ENCODE measurements at regions not wholly inside any gene's neighbourhood (a gene's known extent, or its start where the extent isn't known, plus 50 kb on each side); places are given as distances from the start of the nearest gene placed in this dataset.

DNA sequence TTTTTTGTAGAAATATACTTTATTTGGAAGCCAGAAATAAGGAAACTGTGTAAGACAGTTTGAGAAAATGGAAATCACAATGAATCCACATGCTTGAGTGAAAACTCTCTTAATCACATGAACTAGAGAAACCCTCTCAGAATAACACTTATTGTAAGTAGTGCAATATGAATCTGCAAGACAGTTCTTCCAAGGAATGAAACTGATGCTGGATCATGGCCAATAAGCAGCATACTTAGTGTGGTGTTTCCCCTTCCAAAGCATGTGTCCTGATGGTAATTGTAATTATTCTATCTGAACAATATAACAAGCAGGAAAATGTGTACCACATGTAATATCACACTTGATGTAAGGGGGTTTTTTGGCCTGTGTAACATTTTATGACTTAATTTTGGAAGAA is 1870.5 kb upstream of the TENM3 start:
- DNase-seq: no peak

DNA sequence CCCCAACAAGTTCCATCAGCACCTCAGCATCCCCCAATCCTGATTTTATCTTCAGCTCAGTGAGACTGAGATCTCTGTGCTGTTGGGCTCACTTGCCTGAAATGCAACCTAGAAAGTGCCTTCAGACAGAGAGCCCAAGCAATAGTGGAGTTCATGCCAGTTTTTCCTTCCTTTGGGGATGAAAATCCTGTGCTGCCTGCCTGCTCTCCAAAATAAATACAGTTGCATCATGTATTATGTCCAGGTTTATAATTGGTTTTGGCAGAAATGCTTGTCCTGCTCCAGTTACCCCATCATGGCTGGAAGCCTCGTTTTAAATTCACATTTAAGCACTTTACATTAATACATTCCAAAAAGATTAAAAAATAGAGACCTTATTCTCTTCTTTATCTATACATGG is 1865.5 kb upstream of the TENM3 start:
- no peak for DNase-seq

DNA sequence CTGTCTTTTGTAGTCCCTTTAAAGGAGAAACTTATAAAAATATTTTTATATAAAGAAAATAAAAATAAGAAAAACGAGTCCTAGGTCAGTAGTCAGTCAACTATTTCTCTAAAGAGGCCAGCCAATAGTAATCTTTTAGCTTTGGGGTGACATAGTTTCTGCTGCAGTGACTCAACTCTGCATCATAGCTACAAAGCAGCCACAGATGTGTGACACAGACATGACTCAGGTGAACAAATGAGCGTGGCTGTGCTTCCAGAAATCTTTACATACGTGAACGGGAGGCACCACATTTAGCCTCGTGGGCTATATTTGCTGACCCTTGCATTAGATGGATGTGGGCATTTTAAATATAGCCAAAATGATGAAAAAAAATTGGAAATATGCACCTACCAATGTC is 1862.5 kb upstream of the TENM3 start:
- no peak for DNase-seq

DNA sequence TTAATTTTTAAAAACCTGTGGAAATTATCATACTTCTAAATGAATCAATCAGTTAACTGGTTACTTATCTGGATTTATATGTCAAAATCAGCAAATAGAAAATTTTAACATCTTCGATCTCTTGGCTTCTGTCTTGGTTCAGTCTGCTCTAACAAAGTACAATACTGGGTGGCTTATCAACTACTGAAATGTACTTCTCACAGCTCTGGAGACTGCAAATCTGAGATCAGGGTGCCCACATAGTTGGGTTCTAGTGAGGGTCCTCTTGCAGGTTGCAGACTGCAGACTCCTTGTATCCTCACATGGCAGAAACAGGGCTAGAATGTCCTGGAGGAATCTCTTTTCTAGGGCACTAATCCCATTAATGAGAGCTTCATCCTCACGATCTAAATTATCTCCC is 1851.6 kb upstream of the TENM3 start:
- no peak for DNase-seq

DNA sequence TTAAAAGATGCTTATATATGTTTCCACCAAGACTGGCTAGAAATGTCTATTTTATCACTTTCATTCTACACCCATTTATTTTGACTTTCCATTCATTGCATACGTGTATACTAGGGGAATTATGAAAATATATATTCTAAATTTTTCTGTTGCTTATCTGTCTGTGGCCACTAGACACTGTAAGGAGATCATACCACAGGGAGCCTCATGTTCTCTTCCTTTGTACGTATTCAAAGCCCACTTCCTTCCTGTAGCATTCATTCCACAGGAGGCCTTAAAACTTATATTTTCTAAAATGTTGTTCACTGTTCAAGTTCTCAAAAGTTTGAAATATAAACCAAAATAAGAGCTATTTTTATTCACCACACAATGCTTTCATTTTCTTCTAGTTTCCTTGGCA is 1848.9 kb upstream of the TENM3 start:
- peak in 1 of 2 donors; percentile 13 for DNase-seq

DNA sequence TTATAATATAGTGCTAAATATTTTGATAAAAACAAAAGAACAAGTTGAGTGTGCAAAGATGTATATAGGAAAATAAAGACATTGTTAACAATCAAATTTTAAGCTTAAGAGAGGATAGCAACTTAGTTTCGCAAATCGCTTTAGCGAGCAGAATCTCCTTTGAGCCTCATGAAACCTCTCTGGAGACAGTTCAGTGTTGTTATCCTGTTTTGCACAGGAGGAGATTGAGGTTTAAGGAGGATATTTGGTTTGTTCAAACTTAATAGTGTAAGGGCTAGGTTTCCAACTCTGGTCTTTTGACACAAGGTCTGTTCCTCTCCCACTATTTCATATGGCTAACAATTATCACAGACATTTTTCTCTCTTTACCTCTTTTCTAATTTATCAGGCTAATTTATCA is 1848.5 kb upstream of the TENM3 start:
- no peak for DNase-seq

DNA sequence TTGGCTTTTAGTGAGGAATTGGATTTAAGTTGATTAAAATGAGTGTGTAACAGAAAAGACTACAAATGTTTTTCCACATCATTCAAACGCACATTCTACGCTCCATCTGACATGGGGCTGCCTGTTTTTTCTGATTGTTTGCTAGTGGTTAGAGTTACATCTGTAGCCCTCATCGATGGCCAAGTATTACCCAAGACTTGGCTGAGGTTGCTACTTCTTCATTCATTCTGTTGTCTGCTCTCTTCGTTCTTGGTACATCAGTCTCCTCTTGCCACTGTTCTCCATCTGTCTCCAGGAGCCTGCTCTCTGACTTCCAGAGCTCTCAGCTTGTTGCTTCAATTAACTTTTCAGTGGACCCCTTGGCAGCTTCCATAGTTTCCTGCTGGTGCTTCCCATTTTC is 1844.6 kb upstream of the TENM3 start:
- no peak for DNase-seq

DNA sequence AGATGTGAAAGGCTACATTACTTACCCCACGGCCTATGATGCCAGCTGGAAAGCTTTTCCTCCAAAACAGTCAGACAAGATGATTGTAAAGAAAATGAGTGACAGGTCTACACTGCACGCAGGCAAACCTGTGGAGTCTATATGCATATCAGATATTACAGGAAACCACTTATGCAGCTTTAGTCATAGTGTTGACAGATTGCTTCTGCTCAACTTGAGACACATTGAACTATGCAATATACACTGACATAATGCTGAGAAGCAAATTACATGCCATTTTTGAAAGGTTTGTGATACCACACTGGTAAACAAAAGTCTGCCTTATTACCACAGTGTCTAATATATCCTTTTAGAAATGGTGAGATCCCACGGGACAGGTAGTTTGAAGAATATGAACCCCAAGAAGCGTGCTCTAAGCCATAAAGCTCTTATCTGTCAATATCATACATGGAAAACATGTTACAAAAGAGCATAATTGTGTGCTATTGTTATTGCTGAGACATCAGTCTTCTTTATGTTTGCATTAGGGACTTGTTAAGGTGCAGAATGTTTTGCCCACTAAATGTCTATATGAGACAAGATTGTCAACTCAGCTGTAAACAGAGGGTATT is 1835.8 kb upstream of the TENM3 start:
- peak in 1 of 2 donors; percentile 38 for DNase-seq

DNA sequence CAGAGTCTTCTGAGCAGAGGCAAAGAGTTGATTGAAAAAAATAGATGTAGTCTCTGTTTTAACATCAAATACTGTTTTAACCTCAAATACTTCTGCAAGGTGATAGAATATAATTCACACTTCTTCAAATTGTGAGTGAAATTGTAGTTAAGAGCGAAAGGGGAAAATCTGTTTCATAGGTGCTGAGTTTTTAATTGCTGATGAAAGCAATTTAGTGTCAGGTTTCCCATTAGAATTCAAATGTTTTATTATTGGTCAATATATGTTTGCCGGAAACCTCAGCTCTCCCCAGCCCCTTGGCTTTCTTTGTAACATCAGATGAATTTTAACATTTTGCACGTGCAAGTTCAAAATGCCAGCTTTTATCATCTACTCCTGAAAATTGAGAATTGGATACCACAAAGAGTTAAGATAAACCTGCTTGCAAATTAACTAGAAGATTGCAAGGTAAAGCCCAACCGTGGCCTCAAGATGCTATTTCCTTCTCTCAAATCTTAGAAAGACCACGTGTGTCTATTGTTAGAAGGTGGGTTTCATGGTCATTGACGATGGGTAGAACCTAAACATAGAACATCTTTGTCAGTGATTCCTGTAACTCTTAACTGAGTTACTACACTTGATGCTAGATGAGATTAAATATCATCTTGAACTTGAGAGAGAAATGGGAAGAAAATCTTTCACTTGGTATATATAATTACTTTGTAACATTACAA is 1824.2 kb upstream of the TENM3 start:
- no peak for DNase-seq

DNA sequence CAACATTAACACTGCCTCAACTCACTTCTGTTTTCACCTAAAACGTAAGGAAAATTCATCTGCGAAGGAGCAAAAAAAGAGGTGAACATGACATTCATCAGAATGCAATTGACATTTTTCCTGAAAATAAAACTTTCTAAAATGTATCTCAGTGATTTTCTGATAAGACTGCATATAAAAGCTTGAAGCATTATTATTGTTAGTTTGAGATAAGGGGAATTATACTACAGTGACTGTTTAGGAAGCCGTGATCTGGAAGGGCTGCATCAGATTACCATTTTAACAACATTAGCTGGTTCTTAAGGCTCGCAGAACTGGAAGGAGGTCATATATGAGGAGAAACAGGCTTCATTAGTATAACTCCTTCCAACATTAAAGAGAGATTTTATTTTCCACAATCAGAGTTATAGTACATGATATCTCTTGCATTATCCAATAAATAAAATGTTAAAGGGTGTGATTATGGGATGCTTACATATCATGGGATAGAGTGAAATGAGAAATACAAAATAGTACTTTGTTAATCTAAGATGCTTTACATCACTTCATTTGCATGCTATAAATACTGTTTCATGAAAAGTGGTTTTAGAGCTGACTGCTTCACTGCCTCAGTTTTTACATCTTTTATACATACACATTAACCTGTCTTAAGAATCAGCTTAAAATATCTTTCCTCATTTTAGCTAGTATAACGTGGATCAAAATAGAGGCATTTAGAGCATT is 1820.1 kb upstream of the TENM3 start:
- DNase-seq: no peak

DNA sequence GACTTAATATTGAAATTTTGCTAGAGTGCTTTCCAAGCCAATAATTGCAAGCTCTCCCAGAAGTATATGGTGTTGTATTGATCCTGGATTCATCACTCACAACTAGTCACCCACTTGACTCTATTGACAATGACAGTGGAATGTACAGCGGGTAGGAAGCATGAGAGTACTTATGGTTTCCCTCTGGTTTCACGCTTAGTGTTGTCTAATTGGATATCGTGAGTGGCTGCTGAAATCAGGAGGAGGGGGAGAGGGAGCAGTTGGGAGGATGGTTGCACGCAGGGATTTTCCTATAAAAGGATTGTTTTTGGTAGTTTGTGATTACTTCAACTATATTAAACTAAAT is 1819.5 kb upstream of the TENM3 start:
- DNase-seq: no peak

DNA sequence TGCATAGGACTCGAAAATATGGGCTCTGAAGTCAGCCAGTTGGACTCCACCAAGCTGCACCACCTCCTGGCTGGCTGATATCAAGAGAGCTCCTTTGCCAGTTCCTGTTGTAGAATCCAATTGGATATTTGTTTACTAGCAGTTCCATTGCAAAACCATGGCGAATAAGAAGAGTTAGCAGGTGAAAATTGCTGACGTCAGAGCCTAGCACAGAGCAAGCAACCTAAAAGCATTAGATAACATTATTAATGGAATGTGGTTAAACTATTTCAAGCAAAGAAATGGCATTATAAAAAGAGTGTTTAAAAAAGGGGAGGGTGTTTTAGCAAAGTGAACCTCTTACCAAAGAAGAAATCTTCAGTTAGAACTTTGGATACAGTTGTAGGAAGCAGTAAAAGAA is 1816.3 kb upstream of the TENM3 start:
- no peak for DNase-seq

DNA sequence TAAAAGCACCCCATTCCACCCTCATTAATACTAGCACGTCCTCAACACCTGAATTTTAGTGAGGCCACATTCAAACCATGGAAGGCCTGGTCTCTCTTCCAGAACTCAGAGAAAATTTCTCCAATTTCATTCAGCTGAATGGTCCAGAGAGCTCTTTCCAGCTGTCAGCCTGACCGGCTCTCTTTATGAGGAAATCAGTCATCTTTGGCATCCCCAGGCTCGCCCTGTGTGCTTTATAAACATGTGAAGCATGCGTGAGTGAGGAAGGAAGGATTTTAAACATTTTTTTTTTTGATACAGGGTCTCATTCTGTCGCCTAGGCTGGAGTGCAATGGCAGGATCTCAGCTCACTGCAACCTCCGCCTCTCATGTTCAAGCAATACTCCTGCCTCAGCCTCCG is 1812.9 kb upstream of the TENM3 start:
- no peak for DNase-seq

DNA sequence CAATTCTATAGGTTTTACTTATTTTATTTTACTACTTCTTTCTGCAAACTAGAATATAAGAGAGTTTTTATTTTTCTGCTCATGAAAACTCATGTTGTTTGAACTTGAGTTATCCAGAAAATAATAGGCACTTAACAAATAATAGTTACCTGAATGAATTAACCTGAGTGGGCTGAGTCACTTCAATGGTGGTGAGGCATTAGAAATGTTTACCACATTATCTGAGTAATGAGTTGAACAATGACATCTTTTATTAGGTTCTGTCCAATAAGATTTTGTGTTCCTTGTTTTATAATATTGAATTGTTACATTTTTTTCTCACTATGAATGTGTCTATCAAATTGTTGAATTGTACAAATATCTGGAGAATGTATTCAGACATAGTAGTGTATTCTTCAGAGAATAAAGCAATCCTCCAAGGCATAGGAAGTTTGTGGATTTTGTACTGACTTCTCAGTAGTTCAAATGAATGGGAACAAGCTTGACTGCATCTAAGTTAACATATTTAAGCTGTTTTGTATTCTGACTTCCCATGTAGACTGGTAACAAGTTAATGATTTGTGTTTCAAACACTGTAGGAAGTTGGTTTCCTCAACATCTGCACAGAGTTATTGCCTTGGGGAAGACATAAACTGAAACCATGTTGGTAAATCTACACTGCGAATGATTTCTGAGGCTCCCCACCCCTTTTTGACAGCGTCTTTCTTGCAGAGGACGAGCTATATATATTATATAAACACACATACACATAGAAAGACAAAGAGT is 1808.9 kb upstream of the TENM3 start:
- no peak for DNase-seq

DNA sequence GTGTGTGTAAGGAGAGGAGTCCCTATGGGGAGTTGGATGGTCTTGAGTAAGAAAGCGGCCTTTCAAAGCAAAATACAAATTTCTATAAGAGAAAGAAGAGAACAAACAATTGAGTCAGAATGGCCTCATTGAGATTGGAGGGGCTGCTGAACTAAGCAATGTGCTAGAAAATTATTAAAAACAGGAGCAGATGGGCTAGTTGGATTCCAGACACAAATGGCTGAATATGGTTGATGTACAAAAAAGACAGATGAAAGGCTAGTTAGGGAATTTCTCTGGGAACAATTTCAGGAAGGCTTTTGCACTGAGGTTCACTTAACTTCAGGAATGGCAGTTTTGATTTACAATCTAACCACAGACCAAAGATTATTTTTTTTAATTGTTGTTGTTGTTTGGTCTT is 1806.8 kb upstream of the TENM3 start:
- DNase-seq: no peak

DNA sequence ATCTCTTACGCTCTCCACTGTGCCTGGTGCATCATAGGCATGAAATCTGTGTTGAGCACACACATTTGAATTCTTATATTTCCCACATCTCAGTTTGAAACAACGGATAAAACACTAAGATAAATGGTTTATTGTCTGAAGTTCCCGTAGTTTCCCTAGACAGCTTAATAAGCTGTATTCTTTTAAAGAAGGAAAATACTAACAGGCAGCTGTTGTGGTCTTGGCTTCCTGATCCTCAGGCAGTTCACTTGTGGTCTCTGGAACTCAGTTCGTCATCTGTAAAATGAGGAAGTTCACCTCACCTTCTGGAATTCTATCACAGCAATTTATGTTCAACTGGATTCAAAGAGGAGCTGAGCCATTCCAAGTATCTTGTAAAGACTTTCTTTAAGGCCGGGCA is 1805.6 kb upstream of the TENM3 start:
- DNase-seq: peak in 1 of 2 donors; percentile 2

DNA sequence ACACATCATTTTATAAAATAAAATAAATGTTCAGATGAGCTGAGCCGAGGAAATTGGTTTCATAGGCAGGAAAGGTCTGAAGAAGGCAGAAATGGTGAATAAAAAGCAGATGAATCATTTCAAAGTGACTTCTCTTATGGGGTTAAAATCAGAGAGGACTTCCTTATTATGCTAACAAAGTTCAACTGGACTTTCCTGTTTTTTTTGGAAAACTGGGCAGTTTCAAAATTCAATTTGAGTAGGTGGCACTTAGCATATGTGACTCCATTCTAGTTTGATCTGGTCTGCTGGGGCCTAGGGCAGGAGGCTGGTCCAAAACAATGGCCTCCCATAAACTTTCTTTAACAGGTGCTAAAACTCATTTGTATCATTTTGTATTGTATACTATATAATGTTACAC is 1794.9 kb upstream of the TENM3 start:
- no peak for DNase-seq

DNA sequence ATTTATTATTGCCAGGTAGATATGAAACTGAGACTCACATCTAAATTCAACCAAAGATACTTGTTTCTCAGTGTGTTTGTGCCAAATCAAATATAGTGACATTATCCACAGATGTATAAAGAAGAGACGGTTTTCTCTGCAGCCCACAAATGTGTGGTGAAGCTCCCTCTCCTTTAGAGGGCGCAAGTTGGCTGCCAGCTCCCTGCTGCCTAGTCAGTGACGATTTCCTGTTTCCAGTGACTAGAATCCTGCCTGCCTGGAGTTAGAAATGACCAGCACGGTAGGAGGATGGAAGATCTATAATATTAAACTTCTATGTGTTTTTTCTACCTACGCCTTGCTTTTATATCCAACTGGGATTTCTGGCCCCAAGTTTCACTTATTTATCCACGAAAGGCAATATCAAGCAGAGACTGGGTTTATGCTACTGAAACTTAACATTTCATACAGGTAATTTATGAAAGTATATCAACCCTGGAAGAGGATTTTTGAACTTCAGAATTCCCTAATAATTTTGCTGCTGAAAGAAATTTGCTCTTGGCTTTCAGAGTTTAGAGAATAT is 1793.7 kb upstream of the TENM3 start:
- DNase-seq: no peak

DNA sequence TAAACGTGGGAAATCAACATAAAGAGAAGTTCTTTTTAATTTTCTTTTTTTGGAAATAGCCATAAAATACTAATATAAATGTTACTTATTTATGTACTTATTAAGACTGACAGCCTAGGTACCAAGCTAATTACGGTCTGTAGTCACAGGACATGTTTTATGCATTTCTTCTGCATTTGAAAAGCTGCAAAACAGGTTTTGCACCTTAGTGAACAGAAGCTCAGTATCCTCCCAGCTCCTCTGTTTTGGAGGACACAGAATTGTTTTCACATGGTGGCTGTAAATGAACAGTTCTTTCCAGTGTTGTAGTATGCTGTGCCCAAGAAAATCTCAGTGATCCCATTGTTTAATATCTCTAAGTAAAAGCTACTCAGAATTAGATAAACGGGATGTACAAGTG is 1788.0 kb upstream of the TENM3 start:
- DNase-seq: no peak

DNA sequence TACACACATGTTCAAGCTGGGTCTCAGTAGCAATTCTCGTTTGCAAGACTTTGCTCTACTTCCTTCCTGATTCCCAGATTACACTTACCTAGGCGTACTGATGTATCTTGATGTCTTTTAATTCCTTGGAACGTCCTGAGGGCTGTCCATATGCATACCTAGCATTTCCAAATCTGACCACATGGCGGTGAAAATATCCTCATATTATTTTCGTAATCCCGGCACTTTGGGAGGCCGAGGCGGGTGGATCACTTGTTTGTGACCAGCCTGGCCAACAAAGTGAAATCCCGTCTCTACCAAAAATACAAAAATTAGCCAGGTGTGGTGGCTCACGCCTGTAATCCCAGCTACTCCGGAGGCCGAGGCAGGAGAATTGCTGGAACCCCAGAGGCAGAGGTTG is 1786.3 kb upstream of the TENM3 start:
- no peak for DNase-seq

DNA sequence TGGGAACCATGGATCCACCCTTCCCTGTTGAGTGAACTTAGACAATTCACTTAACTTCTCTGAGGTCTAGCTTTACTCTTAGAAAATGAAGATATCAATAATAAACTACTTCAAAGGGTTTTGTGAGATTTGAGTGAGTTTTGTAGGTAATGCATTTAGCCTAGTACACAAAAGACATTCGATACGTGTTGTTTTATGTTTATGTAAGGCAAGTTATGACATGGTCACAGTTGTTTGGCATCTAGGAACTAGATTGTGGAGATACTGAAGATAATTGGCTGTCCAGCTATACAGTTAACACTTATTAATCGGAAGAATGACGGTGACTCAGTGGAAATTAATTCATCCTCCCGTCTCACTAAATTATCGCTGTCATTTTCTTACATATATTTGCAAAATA is 1781.1 kb upstream of the TENM3 start:
- DNase-seq: no peak

DNA sequence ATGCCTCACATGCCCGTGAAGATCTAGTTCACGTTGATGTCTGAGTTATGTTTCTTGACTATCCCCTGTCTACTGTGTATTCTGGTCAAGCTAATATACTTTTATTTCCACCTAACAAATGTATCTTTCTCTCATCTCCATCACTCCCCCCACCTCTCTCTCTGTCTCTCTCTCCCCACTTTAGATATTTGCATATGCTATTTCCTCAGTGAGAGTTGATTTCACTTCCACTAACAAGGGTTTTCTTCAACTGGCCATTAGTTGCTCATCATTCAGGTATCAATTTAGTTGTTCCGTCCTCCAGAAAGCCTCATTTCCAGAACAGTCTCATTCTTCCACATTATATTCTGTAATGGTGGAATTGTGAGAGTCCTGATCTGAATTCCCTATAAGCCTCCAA is 1777.8 kb upstream of the TENM3 start:
- no peak for DNase-seq

DNA sequence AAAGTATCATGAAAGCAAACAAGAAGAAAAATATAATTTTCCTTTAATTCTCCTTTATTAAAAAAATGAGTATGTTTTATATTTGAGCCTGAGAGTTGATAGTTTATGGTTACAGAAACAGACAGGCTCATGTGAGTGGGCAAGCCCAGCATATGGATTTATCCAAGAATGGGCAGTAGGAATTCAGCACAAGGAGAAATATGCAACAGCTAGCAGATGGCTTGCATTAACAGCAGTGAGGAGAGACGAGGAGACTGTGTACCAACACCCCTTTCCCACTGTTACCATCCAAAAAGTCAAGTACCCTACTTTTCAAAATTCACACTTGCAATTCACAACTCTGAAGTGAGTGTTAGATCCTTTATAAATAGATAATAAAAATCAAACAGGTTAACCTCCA is 1760.2 kb upstream of the TENM3 start:
- DNase-seq: no peak

DNA sequence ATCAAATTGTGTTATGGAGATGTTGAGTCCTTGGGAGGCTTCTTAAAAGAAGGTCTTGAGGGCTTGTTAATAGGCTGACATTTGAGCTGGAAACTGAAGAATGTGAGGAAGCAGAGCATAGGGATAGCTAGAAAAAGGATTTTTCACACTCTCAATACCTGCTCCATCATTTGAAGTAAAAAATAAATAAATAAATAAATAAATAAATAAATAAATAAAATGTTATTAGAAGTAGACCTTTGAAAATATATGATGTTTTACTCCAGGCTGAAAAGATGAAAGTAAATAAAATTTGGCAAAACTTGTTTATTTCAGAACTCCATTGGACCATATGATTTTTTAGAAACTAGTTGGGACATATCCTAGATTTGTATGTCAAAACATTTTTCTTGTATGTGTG is 1757.8 kb upstream of the TENM3 start:
- DNase-seq: no peak

Data from bone marrow (tissue), 2 donors.